Limb (tissue), 2 donors: ENCODE measurements at regions not wholly inside any gene's neighbourhood (a gene's known extent, or its start where the extent isn't known, plus 50 kb on each side); places are given as distances from the start of the nearest gene placed in this dataset.

Experiments used
- DNase-seq, 2 donors: peaks; one replicate each; pipeline ENCODE4 v3.0.0-alpha.2; 2016; ENCODE audit errors: extremely low spot score in 2 of 2

DNA sequence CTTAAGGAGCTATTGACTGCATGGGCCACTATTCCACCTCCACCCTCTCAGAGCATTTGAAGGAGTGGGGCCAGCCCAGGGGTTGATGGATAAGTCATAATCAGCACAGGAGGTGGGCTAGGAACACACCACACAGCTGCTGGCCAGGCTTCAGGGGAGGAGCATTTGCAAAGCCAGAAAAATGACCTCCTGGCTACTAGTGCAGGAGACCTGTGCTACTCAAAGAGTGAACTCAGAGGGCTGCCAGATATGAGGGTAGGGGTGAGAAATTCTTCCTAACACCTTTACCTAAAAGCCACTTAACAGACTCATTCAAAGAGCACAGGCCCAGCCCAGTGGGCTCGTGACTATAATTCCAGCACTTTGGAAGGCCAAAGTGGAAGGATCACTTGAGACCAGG, 210.8 kb downstream of the TBXT start:
- no peak for DNase-seq

DNA sequence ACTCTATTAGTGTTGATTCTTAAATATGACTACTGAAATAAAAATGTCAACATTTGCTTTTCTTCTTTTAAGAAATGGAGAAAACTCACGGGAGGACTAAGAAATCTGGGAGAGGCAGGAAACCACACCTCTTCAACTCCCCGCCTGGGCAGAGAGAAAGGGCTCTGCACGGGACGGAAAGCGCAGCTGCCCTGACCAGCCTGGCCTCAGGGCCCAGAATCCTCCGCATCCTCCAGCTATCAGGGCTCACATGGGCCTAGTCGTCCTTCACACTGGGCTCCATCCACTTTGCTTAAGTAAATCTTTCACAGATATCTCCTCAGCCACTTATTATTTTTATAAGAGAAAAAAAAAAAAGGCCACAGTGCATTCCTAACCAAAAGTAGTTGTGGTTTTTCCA, 215.1 kb downstream of the TBXT start:
- DNase-seq: no peak

DNA sequence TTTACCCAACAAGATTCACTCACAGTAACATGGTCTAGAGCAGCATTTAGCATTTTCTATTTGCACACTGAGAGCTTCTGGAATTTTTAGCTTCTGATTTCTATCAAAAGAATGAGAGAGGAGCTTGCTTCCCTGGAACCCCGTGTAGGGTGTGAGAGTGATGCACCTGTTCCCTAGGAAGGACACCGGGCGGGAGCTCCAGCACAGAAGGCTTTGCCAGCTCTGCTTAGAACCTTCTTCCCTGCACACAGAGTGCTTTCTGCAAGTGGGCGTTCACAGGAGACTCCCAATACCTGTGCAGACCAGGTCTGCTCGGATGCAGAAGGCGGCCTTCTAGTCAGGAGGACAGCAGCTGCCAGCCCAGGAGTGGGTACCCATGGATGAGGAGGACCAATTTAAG, 217.3 kb downstream of the TBXT start:
- no peak for DNase-seq

DNA sequence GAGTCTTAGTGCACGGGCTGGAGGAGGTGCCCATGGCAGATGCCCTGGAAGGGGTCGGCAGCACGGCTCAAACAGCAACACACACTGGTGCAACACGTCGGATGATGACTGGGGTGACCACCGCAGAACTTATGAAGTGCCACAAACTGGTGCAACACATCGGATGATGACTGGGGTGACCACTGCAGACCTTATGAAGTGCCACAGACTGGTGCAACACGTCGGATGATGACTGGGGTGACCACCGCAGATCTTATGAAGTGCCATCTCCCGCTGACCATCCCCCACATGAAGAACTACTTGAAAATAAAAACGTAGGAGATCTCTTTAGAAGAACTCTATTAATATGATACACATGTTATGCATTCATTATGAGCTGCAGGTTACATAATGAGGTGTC, 218.3 kb downstream of the TBXT start:
- no peak for DNase-seq

DNA sequence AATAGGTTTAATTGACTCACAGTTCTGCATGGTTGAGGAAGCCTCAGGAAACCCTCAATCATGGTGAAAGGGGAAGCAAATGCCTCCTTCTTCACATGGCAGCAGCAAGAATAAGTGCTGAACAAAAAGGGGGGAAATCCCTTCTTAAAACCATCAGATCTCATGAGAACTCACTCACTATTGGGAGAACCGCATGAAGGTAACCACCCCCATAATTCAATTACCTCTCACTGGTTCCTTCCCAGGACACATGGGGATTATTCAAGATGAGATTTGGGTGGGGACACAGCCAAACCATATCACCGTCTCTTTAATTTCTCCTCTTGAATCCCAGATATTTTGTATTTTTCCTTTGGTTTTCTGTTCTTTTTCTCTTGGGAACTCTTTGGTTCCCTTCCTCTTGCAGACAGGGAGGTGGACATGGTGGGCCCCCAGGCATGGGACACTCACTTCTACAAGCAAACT, 223.6 kb downstream of the TBXT start:
- no peak for DNase-seq

DNA sequence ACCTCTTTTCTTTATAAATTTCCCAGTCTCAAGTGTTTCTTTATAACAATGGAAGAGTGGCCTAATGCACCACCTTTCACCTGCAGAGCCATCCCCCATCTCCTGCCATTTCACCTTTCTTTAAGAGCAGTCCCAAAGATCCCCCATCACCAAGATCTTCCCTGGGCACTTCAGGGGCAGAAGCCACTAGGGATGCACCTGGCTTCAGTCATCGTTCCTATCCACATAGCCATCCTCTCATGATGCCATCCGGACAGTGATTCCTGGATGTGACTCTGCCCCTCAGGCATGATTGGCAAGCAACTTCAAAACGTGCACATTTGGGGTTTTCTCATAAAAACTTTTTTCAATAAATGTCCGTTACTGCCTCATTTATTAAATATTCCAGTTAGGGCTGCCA, 225.9 kb downstream of the TBXT start:
- DNase-seq: no peak

DNA sequence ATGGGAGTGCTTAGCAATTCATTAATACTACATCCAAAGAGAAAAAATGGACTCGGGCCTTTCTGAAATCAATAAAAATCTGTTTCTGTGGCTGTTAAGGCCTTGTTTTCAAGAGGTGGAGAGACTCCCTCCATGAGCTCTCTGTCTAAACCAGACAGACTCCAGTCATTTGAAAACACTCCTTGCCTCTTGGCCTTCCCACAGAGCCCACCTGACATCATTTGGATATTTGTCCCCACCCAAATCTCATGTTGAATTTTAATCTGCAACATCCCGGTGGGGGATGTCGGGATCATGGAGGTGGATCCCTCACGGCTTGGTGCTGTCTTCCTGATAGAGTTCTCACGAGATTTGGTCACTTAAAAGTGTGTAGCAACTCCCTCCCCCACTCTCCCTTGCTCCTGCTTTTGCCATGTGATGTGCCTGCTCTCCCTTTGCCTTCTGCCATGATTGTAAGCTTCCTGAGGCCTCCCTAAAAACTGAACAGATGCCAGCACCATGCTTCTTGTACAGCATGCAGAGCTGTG, 226.3 kb downstream of the TBXT start:
- DNase-seq: no peak

DNA sequence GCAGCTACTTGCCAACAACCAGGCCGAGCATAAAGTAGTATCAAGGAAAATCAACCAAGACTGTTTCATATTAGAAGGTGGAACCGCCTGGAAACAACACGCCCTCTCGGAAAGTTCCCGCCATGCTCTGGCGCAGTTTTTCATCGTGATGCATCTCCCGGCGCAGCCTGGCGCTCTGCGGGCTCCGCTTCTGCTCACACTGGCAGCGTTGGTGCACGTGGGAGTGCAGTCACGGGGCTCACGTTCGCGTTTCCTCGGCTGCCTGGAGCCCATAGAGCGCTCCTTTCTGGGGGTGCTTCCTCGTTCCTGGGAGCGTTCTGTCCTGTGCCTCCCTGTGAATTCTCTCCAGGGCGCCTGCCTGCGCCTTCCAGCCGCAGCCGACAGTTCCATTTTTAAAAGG, 227.3 kb downstream of the TBXT start:
- no peak for DNase-seq

DNA sequence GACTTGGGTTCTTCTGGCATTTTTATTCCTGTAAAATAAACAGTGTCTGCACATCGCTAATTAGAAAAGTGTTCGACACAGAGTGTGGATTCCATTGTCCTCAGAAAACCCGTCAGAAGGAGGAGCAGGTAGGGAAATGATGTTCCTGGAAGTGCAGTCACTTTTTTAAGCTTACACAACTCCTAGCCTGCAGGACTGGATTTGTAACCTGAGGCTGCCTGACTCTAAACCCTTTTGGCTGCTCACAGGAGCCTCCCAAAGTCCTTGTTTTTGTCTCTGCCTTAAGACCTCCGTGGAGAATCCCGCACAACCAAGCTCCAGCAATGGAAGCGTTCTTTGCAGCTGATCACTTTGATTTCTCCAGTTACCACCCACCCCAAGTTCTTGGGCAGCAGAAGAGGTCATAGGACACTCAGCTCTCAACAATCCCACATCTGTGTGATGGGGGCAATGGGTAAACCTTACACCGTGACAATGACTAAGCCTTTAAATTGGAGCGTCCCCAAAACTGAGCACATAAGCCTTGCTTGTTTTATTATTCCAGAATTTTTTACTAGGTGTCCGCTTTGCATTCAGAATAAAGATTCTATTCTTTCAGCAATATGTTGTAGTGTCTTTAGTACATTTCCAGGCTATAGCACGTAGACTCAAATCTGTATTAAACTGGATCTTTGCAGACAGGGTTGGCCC, 227.9 kb downstream of the TBXT start:
- no peak for DNase-seq

DNA sequence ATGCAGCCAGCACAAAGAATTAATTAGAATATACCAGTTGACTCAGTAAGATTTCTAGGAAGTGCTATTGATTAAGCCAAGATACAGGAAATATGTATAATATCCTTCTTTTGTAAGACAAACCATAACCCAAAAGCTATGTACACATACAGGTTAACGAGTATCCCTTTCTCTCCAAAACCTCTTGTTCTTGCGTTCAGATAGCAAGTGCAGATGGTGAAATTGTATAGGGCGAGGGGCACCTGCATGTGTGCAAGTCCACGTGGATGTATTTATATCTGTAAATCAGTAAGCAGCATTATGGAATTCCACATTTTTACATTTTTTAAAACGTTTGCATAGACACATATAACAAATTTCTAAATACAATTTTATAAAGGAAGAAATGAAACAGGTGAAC, 228.6 kb downstream of the TBXT start:
- DNase-seq: no peak

DNA sequence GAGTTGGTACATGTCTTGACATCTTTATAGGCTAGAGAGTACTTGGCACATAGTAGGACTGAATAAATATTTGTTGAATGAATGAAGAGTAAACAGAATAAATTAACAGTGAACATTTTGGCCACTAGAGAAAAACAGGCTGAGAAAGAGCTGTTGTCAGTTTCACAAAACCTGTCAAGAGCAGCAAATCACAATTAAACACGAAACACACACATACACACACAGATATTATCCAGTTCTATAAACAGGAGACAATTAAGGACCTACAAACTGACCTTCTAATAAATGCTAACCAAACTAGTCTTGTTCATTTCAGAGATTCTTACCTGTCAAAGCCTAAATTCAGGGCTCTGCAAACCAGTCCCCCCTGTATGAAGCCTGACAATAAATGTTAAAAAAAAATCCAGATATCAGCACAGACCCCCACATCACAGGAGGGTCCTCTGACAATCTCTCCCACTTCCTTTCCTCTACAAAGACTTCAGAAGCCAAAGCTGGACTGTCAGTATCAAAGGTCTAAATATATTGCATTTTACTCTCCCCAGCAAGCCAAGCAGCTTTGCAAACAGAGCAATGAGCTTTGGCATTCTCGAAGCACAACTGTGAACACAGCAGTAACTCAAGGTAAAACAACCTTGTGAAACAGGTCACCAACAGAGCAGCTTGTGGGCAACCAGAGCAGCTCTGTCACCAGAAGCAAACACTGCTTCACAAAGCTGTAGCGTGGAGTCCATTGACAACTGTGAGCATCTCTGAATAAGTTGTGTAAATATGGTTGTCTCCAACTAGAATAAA, 229.9 kb downstream of the TBXT start:
- DNase-seq: no peak

DNA sequence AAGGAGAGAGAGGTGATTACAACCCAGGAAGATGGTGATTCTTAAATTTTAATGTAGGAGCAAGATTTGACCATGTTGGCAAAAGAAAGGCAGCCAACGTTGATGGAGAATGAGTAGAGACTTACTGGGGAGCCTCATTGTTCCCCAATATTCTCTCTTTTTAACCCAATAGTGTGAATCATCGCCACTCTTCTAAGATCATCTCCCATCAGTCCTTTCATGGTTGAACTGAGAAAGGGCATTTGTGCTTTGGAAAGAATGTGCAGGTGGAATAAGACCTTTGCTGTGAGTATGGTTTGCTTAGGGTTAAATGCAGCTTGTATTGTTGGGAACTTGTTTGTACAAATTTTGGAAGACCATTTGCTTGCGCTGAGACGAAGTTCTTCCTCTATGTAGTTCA, 231.0 kb downstream of the TBXT start:
- DNase-seq: no peak

DNA sequence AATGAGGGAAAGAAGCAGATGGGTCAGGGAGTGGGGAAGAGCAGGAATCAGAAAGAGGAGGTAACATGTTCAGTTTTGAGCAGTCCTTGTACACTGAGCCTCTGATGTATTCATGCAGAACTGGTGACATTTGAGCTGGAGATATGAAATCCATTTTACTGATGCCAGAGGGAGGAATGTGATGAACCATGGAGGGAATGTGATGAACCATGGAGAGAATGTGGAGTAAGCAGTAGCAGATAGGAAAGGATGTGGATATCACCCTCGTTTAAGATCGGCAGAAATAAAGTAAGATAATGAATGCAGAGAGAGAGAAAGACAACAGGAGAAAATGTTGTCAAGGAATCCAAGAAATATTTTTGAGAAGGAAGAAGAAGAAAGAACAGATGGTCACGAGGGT, 231.6 kb downstream of the TBXT start:
- no peak for DNase-seq

DNA sequence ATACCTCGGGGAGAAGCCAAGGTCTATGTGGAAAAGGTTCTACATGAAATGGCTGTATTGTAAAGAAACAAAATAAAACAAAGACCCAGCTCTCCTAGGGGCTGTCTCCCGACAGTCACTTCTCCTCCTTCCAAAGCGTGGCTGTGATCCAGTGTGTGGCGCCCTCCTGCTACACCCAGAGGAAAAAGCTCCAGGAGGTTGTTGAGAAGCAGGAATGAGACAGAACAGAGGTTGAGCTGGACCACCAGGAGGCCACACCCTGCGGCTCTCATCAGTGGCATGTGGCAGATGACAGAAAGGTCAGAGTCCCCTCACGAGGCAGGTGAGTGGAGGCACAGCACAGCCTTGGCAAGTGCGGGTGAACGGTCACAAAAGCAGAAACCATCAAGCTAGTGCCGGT, 236.0 kb downstream of the TBXT start:
- no peak for DNase-seq

DNA sequence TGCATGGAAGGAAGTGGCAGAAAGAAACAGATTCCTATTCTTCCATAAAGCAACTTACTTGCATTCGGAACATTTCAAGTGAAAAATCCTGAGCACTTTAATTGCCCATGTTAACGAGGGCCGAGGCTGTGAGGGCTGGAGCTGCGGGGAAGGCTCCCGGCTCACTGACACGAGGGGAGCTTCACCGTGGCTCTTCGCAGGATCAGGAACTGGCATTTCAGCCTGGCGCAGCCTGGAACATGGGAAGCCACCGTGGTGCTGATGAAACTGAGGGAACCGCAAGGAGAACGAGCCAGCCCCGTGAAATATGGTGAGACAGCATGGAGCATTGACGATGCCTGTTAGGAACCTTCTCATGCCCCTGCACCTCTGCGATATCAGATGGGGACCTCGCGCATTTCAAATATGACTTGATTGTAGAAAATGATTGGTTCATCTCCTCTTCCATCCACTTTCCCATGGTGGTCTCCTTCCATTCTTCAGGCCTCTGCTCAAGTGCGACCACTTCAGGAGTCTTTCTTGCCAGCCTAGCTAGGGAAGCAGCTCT, 236.9 kb downstream of the TBXT start:
- DNase-seq: no peak

DNA sequence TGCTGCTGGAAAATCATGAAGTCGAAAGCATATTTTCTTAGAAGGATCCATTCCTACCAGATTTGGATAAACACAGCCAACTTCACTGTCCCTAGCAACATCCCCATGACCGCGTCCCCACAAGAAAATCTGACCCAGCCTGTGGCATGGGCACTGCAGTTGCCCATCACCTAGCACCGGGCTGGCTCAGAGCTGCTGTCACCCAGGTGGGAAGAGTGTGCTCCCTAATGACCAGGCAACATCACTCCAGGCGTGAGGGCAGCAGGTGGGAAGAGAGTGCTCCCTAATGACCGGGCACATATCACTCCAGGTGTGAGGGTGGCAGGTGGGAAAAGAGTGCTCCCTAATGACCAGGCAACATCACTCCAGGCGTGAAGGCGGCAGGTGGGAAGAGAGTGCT, 238.0 kb downstream of the TBXT start:
- no peak for DNase-seq

DNA sequence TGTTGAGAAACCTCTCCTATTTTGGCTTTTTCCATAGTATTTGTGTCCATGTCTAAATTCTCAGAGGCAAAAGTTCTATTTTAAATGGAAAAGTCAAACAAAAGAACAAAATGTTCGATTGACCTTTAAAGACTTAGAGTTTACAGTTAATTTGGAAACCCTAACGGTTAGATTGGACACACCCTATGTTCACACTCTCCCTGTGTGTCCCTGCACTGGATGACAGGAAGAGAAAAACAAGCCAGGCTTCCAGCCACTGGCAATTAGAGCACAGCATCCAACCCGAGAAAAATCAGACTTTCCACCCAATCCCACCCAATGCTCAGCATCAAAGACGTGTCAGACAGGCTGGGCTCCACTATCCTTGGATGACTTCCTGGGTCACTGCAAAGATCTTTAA, 241.3 kb downstream of the TBXT start:
- DNase-seq: no peak

DNA sequence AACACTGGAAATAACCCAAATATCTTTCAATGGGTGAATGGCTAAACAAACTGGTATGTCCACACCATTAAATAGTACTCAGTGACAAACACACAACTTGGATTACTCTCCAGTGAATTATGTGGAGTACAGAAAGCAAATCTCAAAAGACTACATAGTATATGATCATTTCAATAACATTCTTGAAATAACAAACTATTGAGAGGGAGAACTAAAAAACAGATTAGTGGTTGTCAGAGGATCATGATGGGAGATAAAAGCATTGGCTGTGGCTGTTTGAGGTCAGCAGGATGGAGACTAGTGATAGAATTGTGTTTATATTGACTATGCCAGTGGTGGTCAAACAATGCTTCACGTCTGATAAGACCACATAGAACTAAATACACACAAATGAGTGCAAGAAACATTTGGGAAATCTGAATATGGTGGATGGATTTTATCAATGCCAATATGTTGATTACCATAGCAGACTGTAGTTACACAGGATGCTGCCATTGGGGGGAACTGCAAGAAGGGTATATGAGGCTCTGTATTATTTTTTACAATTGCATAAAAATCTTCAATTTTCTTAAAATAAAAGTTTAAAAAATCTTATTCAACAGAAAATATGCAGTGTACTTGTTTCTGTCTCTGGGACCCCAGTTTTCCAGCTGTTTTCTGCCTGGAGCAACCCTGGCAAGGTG, 242.0 kb downstream of the TBXT start:
- no peak for DNase-seq

DNA sequence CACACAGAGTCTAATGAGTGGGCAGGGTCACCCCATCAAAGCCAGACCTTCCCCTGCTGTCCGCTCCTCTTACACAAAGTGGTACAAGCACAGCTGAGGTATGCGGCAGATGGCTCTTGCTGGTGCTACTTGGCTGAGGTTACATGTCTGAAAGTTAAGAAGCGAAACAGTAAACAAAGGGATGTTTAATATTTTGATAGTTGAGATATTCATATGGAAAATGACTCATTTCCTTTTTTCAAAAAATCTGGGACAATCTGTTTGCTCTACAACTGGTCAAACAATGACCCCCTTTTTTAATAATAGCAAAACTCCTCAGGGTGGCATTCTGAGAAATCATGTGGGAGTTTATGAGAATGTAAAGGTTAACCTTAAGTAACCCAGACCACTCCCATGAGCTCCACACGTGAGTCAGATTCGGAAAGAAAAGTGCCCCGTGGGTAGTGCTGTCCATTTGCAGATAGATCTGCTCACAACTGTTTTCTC, 245.3 kb downstream of the TBXT start:
- no peak for DNase-seq

DNA sequence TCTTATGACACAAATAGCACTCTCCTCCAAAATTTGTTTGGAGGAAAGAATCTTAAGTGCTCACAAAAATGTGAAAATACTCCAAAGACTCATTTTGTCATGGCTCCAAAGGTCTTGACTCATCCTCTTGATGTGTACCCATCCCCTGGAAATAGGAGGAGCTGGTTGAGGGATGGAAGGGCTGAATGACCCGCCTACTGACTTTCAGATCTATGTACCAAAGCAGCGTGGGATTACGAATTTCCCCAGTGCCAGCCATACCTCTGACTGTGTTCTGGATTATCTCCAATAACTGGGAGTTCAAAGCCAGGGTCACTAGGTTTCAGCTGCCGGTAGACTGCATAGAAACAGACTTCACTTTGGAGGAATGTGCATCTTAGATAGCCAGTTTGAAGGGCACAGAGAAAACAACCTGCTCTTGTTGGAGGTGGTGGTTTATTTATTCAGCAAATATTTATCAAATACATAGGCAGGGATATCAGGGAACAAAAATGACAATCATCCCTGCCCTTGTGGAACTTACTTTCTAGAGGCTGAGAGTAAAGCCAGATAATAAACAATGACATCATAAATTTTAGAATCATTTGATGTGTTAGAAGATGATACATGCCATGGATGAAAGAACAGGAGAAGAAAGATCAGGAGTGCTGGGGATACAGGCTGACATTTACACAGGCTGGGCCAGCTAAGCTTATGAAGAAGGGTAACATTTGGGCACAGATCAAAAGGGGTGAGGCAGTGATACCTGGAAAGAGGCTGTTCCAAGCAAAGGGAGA, 246.6 kb downstream of the TBXT start:
- no peak for DNase-seq

DNA sequence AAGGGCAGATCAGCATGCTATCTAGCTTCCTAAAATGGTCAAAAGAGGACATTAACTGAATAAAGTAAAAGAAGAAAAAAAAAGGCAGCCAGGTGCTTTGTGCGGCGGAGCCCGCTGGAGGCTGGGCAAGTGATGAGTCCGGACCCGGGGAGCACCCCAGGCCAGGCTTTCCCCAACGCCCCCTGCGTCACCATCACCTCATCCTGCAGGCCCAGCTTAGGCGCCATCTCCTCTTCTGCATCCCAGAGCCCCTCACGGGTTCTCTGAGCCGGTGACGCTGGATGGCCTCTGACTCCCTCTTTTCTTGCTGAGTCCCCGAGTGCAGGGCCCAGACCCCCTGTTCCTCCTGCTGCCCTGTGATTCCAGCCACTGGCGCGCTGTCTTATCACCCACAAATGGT, 250.1 kb downstream of the TBXT start:
- no peak for DNase-seq
